ENCODE measurements at regions not wholly inside any gene's neighbourhood (a gene's known extent, or its start where the extent isn't known, plus 50 kb on each side); places are given as distances from the start of the nearest gene placed in this dataset.
A peak's percentile ranks its signal among the peaks of the same experiment; 100 is the strongest.

DNA sequence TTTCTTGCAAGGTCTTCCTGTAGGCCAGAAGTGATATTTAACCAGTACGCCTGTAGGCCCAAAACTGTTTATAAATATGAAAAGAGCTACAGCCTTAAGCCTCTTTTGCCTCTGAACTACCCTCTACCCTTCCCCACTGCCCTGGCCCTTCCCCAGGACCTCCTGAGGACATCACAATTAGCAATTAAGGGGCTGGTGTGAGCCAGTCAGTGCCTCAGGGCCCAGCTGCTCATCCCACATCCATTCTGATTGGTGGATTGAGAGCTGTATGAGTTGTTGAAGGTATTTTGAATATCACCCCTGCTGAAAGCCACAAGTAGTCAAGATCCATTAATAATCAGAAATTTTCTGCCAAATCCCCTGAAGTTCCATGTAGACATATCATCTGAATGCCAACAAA lies 126.3 kb upstream of the TACR1 start:
- Histone ChIP-seq H2AFZ (ENCODE audit: control insufficient read depth, low read depth, low read length) (no peak overlapping the region), H4K20me1 (ENCODE audit: control insufficient read depth, insufficient read depth) (no peaks in the 10 kb centered on the region), H3K27me3 (replicated peaks in 1 of 2; ENCODE audit: control insufficient read depth in 2 of 2, insufficient read depth in 2 of 2, low read length in 1 of 2) (no peaks in the 10 kb centered on the region), H3K36me3 (ENCODE audit: control insufficient read depth in 2 of 2, insufficient read depth in 2 of 2, low read length in 1 of 2) (no peaks in the 10 kb centered on the region), H3K27ac (ENCODE audit: control insufficient read depth, insufficient read depth) (no peak overlapping the region), H3K4me3 (no peak overlapping the region), H3K9me3 (replicated peaks; ENCODE audit: control insufficient read depth, insufficient read depth, low read length) (no peaks in the 10 kb centered on the region; the same call in 2 of the 3 replicates), H3K4me1 (ENCODE audit: control insufficient read depth, insufficient read depth, low read length) (no peaks in the 10 kb centered on the region; the same call in 1 of the 2 replicates), H3K79me2 (ENCODE audit: control insufficient read depth, insufficient read depth, low read length) (no peaks in the 10 kb centered on the region), H3K9ac (ENCODE audit: control insufficient read depth, insufficient read depth, low read length) (no peak overlapping the region), H3K4me2 (ENCODE audit: control insufficient read depth, insufficient read depth) (no peak overlapping the region)
- ATAC-seq (no peak), FAIRE-seq (no peak), DNase-seq (ENCODE audit: low read depth, low spot score) (no peak)
- TF ChIP-seq GABPA (IDR thresholded peaks at IDR 0.05; ENCODE audit: low read depth) (no peak), NFYB (IDR thresholded peaks at IDR 0.05; ENCODE audit: insufficient read depth, low read depth, low read length) (0 out of 2 replicates have a peak, but pooled peaks have one; percentile 10)
- ChIA-PET RAD21 (ENCODE audit: unreplicated experiment) (interaction anchor here (1.0 to 1.8 kb wide), 4 partner anchors 10 to 141 kb away, joined by 3 to 6 read pairs (median 3); no protein-coding TSS in a partner anchor), POLR2A (interaction anchor here (1.2 to 1.4 kb wide), 2 partner anchors 10 to 33 kb away, joined by 3 to 4 read pairs; no protein-coding TSS in a partner anchor), SMC1A (ENCODE audit: uncharacterized antibody, unreplicated experiment) (interaction anchor here (0.6 to 2.6 kb wide), 7 partner anchors 10 to 283 kb away, joined by 3 to 18 read pairs (median 3); no protein-coding TSS in a partner anchor), CTCF (interaction anchor here (0.9 to 1.4 kb wide), 5 partner anchors 9 to 141 kb away, joined by 3 to 6 read pairs (median 3); no protein-coding TSS in a partner anchor)
- intact Hi-C loops (cut with micrococcal nuclease; ENCODE audit: unreplicated experiment): no loop called here
- 87% methylated on average over 1 of the region's 1 CpG for WGBS (ENCODE audit: insufficient coverage, insufficient replicate concordance, low lambda C conversion rate, missing lambda C conversion rate)
- in situ Hi-C loops (cut with MboI): no loop called here
- no TSS peak for BruUV-seq (replicated peaks)

DNA sequence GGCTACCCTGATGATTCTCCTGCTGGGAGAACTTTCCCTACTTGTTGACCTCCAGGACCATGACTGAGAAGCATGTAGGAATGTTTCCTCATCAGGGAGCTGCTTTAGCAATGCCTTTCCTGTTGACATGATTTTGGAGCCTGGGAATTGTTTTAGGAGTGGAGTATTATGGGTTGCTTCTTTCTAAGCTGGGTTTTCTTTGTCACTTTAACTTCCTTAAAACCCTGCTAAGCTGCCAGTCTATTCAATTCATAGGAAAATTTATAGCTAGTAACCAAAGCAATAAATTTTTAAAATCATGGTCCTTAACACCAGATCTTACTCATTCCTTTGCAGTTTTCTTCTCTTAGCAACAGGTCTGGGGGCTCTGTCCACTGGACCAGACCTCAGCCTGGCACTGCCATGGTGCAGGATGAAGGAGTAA lies 125.6 kb upstream of the TACR1 start:
- Histone ChIP-seq H3K27me3 (replicated peaks in 1 of 2; ENCODE audit: control insufficient read depth in 2 of 2, insufficient read depth in 2 of 2, low read length in 1 of 2) (no peaks in the 10 kb centered on the region), H3K4me1 (ENCODE audit: control insufficient read depth, insufficient read depth, low read length) (no peaks in the 10 kb centered on the region; the same call in 1 of the 2 replicates), H3K27ac (ENCODE audit: control insufficient read depth, insufficient read depth) (no peak overlapping the region), H3K9me3 (replicated peaks; ENCODE audit: control insufficient read depth, insufficient read depth, low read length) (no peaks in the 10 kb centered on the region; the same call in 2 of the 3 replicates), H3K79me2 (ENCODE audit: control insufficient read depth, insufficient read depth, low read length) (no peaks in the 10 kb centered on the region), H3K4me3 (no peak overlapping the region), H3K4me2 (ENCODE audit: control insufficient read depth, insufficient read depth) (no peak overlapping the region), H3K36me3 (ENCODE audit: control insufficient read depth in 2 of 2, insufficient read depth in 2 of 2, low read length in 1 of 2) (no peaks in the 10 kb centered on the region), H4K20me1 (ENCODE audit: control insufficient read depth, insufficient read depth) (no peaks in the 10 kb centered on the region), H3K9ac (ENCODE audit: control insufficient read depth, insufficient read depth, low read length) (no peak overlapping the region), H2AFZ (ENCODE audit: control insufficient read depth, low read depth, low read length) (no peak overlapping the region)
- ChIA-PET POLR2A (interaction anchor here (1.2 to 1.4 kb wide), 2 partner anchors 10 to 32 kb away, joined by 3 to 4 read pairs; no protein-coding TSS in a partner anchor), RAD21 (ENCODE audit: unreplicated experiment) (interaction anchor here (1.0 to 1.8 kb wide), 4 partner anchors 9 to 141 kb away, joined by 3 to 6 read pairs (median 3); no protein-coding TSS in a partner anchor), CTCF (interaction anchor here (0.7 to 1.3 kb wide), 6 partner anchors 9 to 141 kb away, joined by 3 to 6 read pairs (median 3); no protein-coding TSS in a partner anchor), SMC1A (ENCODE audit: uncharacterized antibody, unreplicated experiment) (interaction anchor here (0.6 to 2.6 kb wide), 9 partner anchors 10 to 283 kb away, joined by 3 to 18 read pairs (median 3); no protein-coding TSS in a partner anchor)
- BruUV-seq (replicated peaks): no TSS peak
- intact Hi-C loops (cut with micrococcal nuclease; ENCODE audit: unreplicated experiment) (no loop called here), in situ Hi-C loops (cut with MboI) (no loop called here)
- no peak for DNase-seq (ENCODE audit: low read depth, low spot score)
- TF ChIP-seq YY1 (IDR thresholded peaks at IDR 0.05; ENCODE audit: low read depth, low read length) (no peak), ETV6 (conservative IDR thresholded peaks at IDR 0.05 in 1 of 2, IDR thresholded peaks at IDR 0.05 in 1 of 2; ENCODE audit: borderline replicate concordance in 1 of 2, low read depth in 1 of 2) (no peak), ZNF622 (IDR thresholded peaks at IDR 0.05) (no peak)
- TF ChIP-seq, protein P1, sequence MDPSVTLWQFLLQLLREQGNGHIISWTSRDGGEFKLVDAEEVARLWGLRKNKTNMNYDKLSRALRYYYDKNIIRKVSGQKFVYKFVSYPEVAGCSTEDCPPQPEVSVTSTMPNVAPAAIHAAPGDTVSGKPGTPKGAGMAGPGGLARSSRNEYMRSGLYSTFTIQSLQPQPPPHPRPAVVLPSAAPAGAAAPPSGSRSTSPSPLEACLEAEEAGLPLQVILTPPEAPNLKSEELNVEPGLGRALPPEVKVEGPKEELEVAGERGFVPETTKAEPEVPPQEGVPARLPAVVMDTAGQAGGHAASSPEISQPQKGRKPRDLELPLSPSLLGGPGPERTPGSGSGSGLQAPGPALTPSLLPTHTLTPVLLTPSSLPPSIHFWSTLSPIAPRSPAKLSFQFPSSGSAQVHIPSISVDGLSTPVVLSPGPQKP (IDR thresholded peaks at IDR 0.05; ENCODE audit: low read depth, low read length): no peak
- TF ChIP-seq, protein P2, sequence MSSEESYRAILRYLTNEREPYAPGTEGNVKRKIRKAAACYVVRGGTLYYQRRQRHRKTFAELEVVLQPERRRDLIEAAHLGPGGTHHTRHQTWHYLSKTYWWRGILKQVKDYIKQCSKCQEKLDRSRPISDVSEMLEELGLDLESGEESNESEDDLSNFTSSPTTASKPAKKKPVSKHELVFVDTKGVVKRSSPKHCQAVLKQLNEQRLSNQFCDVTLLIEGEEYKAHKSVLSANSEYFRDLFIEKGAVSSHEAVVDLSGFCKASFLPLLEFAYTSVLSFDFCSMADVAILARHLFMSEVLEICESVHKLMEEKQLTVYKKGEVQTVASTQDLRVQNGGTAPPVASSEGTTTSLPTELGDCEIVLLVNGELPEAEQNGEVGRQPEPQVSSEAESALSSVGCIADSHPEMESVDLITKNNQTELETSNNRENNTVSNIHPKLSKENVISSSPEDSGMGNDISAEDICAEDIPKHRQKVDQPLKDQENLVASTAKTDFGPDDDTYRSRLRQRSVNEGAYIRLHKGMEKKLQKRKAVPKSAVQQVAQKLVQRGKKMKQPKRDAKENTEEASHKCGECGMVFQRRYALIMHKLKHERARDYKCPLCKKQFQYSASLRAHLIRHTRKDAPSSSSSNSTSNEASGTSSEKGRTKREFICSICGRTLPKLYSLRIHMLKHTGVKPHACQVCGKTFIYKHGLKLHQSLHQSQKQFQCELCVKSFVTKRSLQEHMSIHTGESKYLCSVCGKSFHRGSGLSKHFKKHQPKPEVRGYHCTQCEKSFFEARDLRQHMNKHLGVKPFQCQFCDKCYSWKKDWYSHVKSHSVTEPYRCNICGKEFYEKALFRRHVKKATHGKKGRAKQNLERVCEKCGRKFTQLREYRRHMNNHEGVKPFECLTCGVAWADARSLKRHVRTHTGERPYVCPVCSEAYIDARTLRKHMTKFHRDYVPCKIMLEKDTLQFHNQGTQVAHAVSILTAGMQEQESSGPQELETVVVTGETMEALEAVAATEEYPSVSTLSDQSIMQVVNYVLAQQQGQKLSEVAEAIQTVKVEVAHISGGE (CRISPR knock-in tag; IDR thresholded peaks at IDR 0.05): no peak
- TF ChIP-seq, protein P3, sequence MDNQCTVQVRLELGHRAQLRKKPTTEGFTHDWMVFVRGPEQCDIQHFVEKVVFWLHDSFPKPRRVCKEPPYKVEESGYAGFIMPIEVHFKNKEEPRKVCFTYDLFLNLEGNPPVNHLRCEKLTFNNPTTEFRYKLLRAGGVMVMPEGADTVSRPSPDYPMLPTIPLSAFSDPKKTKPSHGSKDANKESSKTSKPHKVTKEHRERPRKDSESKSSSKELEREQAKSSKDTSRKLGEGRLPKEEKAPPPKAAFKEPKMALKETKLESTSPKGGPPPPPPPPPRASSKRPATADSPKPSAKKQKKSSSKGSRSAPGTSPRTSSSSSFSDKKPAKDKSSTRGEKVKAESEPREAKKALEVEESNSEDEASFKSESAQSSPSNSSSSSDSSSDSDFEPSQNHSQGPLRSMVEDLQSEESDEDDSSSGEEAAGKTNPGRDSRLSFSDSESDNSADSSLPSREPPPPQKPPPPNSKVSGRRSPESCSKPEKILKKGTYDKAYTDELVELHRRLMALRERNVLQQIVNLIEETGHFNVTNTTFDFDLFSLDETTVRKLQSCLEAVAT (IDR thresholded peaks at IDR 0.05): no peak
- ATAC-seq: no peak
- no peak for FAIRE-seq

All from GM12878 (cell line).